SK-N-SH (cell line): ENCODE measurements at regions not wholly inside any gene's neighbourhood (a gene's known extent, or its start where the extent isn't known, plus 50 kb on each side); places are given as distances from the start of the nearest gene placed in this dataset.

Experiments used
- CTCF ChIA-PET: fragments of 300-600, 350-600 bp; formaldehyde crosslinking; extraction: SDS; loops from one replicate; lab custom pipeline; 2021; lab: Yijun Ruan, JAX
- POLR2A ChIA-PET: fragments of 350-600 bp; sonication (Branson Sonifier 250); formaldehyde crosslinking; extraction: SDS; loops from one replicate; lab custom pipeline; 2020; ENCODE audit warnings: antibody characterized with exemption, inconsistent platforms; lab: Yijun Ruan, JAX
- DNase-seq: peaks from one replicate; pipeline ENCODE4 v3.0.0; 2012
- H2AFZ ChIP-seq: fragments of 200-600 bp; sonication (generic); 2 replicates; pipeline ENCODE4 v1.8.1; 2016; ENCODE audit warnings: antibody characterized with exemption, mild to moderate bottlenecking, low read depth
- H3F3A ChIP-seq: fragments of 200-600 bp; sonication (generic); replicated peaks from 2 replicates; pipeline ENCODE3; 2016; ENCODE audit warnings: antibody characterized with exemption, mild to moderate bottlenecking; ENCODE audit not compliant: insufficient read depth
- H3K27ac ChIP-seq, 2 experiments: fragments of 200-500 bp in 1 of 2; fragments of 200-600 bp in 1 of 2; sonication (Bioruptor generic) in 1 of 2; sonication (generic), shearing (Covaris generic) in 1 of 2; 2 replicates each; pipeline versions ENCODE4 v1.5.1 to v1.6.1; 2014 to 2016; ENCODE audit warnings: low read depth in 2 of 2, inconsistent platforms in 1 of 2, low read length in 1 of 2, mild to moderate bottlenecking in 1 of 2, mixed read lengths in 1 of 2
- H3K27me3 ChIP-seq: fragments of 200-600 bp; sonication (generic), shearing (Covaris generic); 2 replicates; pipeline ENCODE4 v1.6.1; 2016; ENCODE audit warnings: mixed run types; ENCODE audit not compliant: insufficient read depth
- H3K36me3 ChIP-seq, 2 experiments: fragments of 200-500 bp in 1 of 2; fragments of 200-600 bp in 1 of 2; sonication (Bioruptor generic) in 1 of 2; sonication (generic) in 1 of 2; replicated peaks in 1 of 2; 2 replicates each; pipeline versions ENCODE3 to v1.5.1; 2014 to 2016; ENCODE audit warnings: low read length in 1 of 2, mild to moderate bottlenecking in 1 of 2; ENCODE audit not compliant: insufficient read depth in 2 of 2, control insufficient read depth in 1 of 2
- H3K4me1 ChIP-seq, 2 experiments: fragments of 200-500 bp in 1 of 2; fragments of 200-600 bp in 1 of 2; sonication (Bioruptor generic) in 1 of 2; sonication (generic), shearing (Covaris generic) in 1 of 2; 2 replicates each; pipeline versions ENCODE4 v1.5.1 to v1.6.1; 2014 to 2016; ENCODE audit warnings: low read depth in 1 of 2, low read length in 1 of 2, mixed run types in 1 of 2; ENCODE audit not compliant: insufficient read depth in 2 of 2, control insufficient read depth in 1 of 2
- H3K4me2 ChIP-seq: fragments of 200-600 bp; sonication (generic), shearing (Covaris generic); 2 replicates; pipeline ENCODE4 v1.6.1; 2017; ENCODE audit warnings: mixed run types
- H3K4me3 ChIP-seq, 2 experiments: fragments of 200-500 bp in 1 of 2; fragments of 200-600 bp in 1 of 2; sonication (Bioruptor generic) in 1 of 2; sonication (generic), shearing (Covaris generic) in 1 of 2; 2 replicates each; pipeline versions ENCODE4 v1.5.1 to v1.8.1; 2014 to 2016; ENCODE audit warnings: low read depth in 2 of 2, inconsistent platforms in 1 of 2, low read length in 1 of 2, mild to moderate bottlenecking in 1 of 2, mixed read lengths in 1 of 2, moderate library complexity in 1 of 2
- H3K79me2 ChIP-seq: fragments of 200-600 bp; sonication (generic); 2 replicates; pipeline ENCODE4 v1.8.1; 2017; ENCODE audit warnings: mild to moderate bottlenecking; ENCODE audit not compliant: insufficient read depth
- H3K9ac ChIP-seq: fragments of 200-600 bp; sonication (generic); 2 replicates; pipeline ENCODE4 v1.6.1; 2017; ENCODE audit warnings: mixed run types
- H3K9me2 ChIP-seq: fragments of 200-600 bp; sonication (generic); 2 replicates; pipeline ENCODE4 v1.6.1; 2017; ENCODE audit warnings: mixed run types
- H3K9me3 ChIP-seq: fragments of 200-600 bp; sonication (generic); 2 replicates; pipeline ENCODE4 v1.6.1; 2017; ENCODE audit warnings: mixed run types, mild to moderate bottlenecking, moderate library complexity
- H4K20me1 ChIP-seq: fragments of 200-600 bp; sonication (generic); 2 replicates; pipeline ENCODE4 v1.6.1; 2017; ENCODE audit warnings: mild to moderate bottlenecking, mixed run types; ENCODE audit not compliant: insufficient read depth
- CHD2 ChIP-seq: fragments of 150-350 bp; IDR thresholded peaks from 2 replicates; pipeline ENCODE4 v1.6.1; 2018; ENCODE audit warnings: low read length; ENCODE audit not compliant: partially characterized antibody
- CTCF ChIP-seq: fragments of 200-600 bp; sonication (generic); IDR thresholded peaks from 2 replicates; pipeline ENCODE4 v1.6.1; 2017; ENCODE audit warnings: antibody characterized with exemption, mild to moderate bottlenecking, moderate library complexity
- EZH2phosphoT487 ChIP-seq: fragments of 200-600 bp; sonication (generic); IDR thresholded peaks from 2 replicates; pipeline ENCODE4 v1.6.1; 2017; ENCODE audit warnings: low read depth, mixed run types, mild to moderate bottlenecking, antibody characterized with exemption, moderate library complexity, borderline replicate concordance
- FOSL2 ChIP-seq: IDR thresholded peaks from 2 replicates; pipeline ENCODE4 v1.4.0; 2012; ENCODE audit warnings: low read depth, mild to moderate bottlenecking, moderate library complexity, borderline replicate concordance
- FOXJ3 ChIP-seq: sonication (generic); formaldehyde crosslinking; IDR thresholded peaks from 2 replicates; pipeline ENCODE4 v1.5.1; 2020; ENCODE audit warnings: mild to moderate bottlenecking, missing genetic modification reagents
- GABPA ChIP-seq: IDR thresholded peaks from 2 replicates; pipeline ENCODE4 v1.4.0; 2012; ENCODE audit warnings: low read depth, mild to moderate bottlenecking
- GATA2 ChIP-seq: sonication (generic); formaldehyde crosslinking; IDR thresholded peaks from 2 replicates; pipeline ENCODE4 v1.5.0; 2020; ENCODE audit warnings: mild to moderate bottlenecking, missing genetic modification reagents
- IRF3 ChIP-seq: fragments of 150-350 bp; IDR thresholded peaks from 2 replicates; pipeline ENCODE4 v1.6.1; 2016; ENCODE audit warnings: mild to moderate bottlenecking, low read depth, low read length
- JUND ChIP-seq: IDR thresholded peaks from 2 replicates; pipeline ENCODE4 v1.4.0; 2012
- MAX ChIP-seq: IDR thresholded peaks from 2 replicates; pipeline ENCODE4 v1.4.0; 2012; ENCODE audit warnings: low read depth
- NRF1 ChIP-seq: IDR thresholded peaks from 2 replicates; pipeline ENCODE4 v1.6.1; 2012; ENCODE audit warnings: low read depth, mild to moderate bottlenecking, low read length
- RCOR1 ChIP-seq: fragments of 150-350 bp; IDR thresholded peaks from 2 replicates; pipeline ENCODE4 v1.6.1; 2017; ENCODE audit warnings: antibody characterized with exemption, low read length
- RFX5 ChIP-seq: IDR thresholded peaks from 2 replicates; pipeline ENCODE4 v1.6.1; 2012; ENCODE audit warnings: mild to moderate bottlenecking, improper control_type of control experiment, low read length
- RXRA ChIP-seq: IDR thresholded peaks from 2 replicates; pipeline ENCODE4 v1.4.0; 2012; ENCODE audit warnings: low read depth, mild to moderate bottlenecking, borderline replicate concordance
- SIN3A ChIP-seq: IDR thresholded peaks from 2 replicates; pipeline ENCODE4 v1.6.1; 2012; ENCODE audit warnings: low read depth, mild to moderate bottlenecking, low read length, moderate library complexity, borderline replicate concordance
- SMC3 ChIP-seq: IDR thresholded peaks from 2 replicates; pipeline ENCODE4 v1.6.1; 2012; ENCODE audit warnings: low read depth, low read length, improper control_type of control experiment
- TCF12 ChIP-seq: IDR thresholded peaks from 2 replicates; pipeline ENCODE4 v1.4.0; 2012
- TEAD4 ChIP-seq: IDR thresholded peaks from 2 replicates; pipeline ENCODE4 v1.4.0; 2012; ENCODE audit warnings: mild to moderate bottlenecking, borderline replicate concordance; ENCODE audit not compliant: insufficient read depth
- USF1 ChIP-seq: IDR thresholded peaks from 2 replicates; pipeline ENCODE4 v1.4.0; 2012; ENCODE audit warnings: low read depth, borderline replicate concordance
- YY1 ChIP-seq: IDR thresholded peaks from 2 replicates; pipeline ENCODE4 v1.4.0; 2012; ENCODE audit warnings: low read depth, mild to moderate bottlenecking
- ZBTB33 ChIP-seq: IDR thresholded peaks from 2 replicates; pipeline ENCODE4 v1.4.0; 2012; ENCODE audit warnings: low read depth, borderline replicate concordance
- WGBS: methylation state at CpG from one replicate; pipeline ENCODE4 v1.1.6; 2017; ENCODE audit warnings: low lambda C conversion rate; 5-methylcytosine and 5-hydroxymethylcytosine counted together
- TF ChIP-seq, protein P1 (sequence below): IDR thresholded peaks from 2 replicates; pipeline ENCODE4 v1.6.1; 2012; ENCODE audit warnings: mild to moderate bottlenecking, low read depth, low read length, moderate library complexity

- TF ChIP-seq EZH2phosphoT487: no peak
- TF ChIP-seq TCF12: peak; percentile 83
- TF ChIP-seq SIN3A: no peak
- TF ChIP-seq CTCF: no peak
- TF ChIP-seq YY1: no peak
- no peak for TF ChIP-seq IRF3
- TF ChIP-seq TEAD4: peak; percentile 36; the same call in 1 of the 2 replicates
- TF ChIP-seq NRF1: no peak
- TF ChIP-seq, protein P1, sequence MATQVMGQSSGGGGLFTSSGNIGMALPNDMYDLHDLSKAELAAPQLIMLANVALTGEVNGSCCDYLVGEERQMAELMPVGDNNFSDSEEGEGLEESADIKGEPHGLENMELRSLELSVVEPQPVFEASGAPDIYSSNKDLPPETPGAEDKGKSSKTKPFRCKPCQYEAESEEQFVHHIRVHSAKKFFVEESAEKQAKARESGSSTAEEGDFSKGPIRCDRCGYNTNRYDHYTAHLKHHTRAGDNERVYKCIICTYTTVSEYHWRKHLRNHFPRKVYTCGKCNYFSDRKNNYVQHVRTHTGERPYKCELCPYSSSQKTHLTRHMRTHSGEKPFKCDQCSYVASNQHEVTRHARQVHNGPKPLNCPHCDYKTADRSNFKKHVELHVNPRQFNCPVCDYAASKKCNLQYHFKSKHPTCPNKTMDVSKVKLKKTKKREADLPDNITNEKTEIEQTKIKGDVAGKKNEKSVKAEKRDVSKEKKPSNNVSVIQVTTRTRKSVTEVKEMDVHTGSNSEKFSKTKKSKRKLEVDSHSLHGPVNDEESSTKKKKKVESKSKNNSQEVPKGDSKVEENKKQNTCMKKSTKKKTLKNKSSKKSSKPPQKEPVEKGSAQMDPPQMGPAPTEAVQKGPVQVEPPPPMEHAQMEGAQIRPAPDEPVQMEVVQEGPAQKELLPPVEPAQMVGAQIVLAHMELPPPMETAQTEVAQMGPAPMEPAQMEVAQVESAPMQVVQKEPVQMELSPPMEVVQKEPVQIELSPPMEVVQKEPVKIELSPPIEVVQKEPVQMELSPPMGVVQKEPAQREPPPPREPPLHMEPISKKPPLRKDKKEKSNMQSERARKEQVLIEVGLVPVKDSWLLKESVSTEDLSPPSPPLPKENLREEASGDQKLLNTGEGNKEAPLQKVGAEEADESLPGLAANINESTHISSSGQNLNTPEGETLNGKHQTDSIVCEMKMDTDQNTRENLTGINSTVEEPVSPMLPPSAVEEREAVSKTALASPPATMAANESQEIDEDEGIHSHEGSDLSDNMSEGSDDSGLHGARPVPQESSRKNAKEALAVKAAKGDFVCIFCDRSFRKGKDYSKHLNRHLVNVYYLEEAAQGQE: no peak
- peak; percentile 88 for TF ChIP-seq JUND
- no peak for TF ChIP-seq SMC3
These were observed 377.6 kb downstream of the DNAH5 start (continued) for GRCh38 chr5:13566871-13567339.

DNA sequence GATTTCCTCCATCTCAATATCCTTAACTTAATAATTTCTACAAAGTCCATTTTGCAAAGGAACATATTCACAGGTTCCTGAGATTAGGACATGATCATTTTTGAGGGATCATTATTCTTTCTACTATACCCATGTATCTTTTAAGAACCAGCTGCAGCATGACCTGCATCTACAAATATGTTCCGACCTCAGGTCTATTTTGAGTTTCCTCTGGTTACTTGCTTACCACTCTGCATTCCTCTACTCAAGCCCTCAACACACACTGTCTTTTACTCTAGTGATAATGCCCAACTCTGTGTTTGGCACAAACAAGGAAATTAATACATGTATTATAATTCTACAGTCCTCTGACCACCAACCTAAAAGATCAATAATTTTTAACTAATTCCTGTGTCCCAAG, 386.1 kb downstream of the DNAH5 start:
- Histone ChIP-seq H3K9me3 (no peaks in the 10 kb centered on the region), H2AFZ (no peak overlapping the region), H3K4me3 (no peak overlapping the region), H3K9ac (no peak overlapping the region), H3F3A (no peaks in the 10 kb centered on the region), H3K36me3 (no peaks in the 10 kb centered on the region), H3K9me2 (no peaks in the 10 kb centered on the region), H3K27me3 (no peaks in the 10 kb centered on the region), H3K79me2 (no peaks in the 10 kb centered on the region), H3K4me1 (no peaks in the 10 kb centered on the region), H3K27ac (no peak overlapping the region), H3K4me2 (no peak overlapping the region), H4K20me1 (no peaks in the 10 kb centered on the region)
- ChIA-PET CTCF (no interaction called here), POLR2A (no interaction called here)
- no peak for DNase-seq
- TF ChIP-seq FOXJ3 (CRISPR knock-in tag) (no peak), RCOR1 (no peak), CHD2 (no peak), FOSL2 (no peak), USF1 (no peak), SMC3 (no peak), ZBTB33 (no peak), RFX5 (no peak), JUND (no peak), TCF12 (no peak), GABPA (no peak), MAX (no peak), YY1 (no peak), RXRA (no peak), GATA2 (no peak)
- WGBS: 0% methylated on average over 1 of the region's 1 CpG
